Gastroesophageal sphincter (tissue), 4 donors: ENCODE measurements at regions not wholly inside any gene's neighbourhood (a gene's known extent, or its start where the extent isn't known, plus 50 kb on each side); places are given as distances from the start of the nearest gene placed in this dataset.

ENCODE experiments used
- ATAC-seq: fragments of 150-250 bp; one replicate; pipeline ENCODE4 v1.9.1; 2016; ENCODE audit warnings: mild to moderate bottlenecking, moderate library complexity
- H3K27ac ChIP-seq, 4 donors: fragments of 200-600 bp; sonication (generic) in 3 of 4; 1 replicate in 3 of 4; 2 replicates in 1 of 4; pipeline ENCODE4 v1.5.1; 2016 to 2019
- H3K27me3 ChIP-seq: fragments of 200-600 bp; sonication (generic); one replicate; pipeline ENCODE4 v1.5.1; 2019
- H3K36me3 ChIP-seq, 2 donors: fragments of 200-600 bp; sonication (generic); one replicate each; pipeline ENCODE4 v1.5.1; 2019; ENCODE audit warnings: control low read depth in 1 of 2
- H3K4me1 ChIP-seq, 3 donors: fragments of 200-600 bp; sonication (generic); 1 replicate in 2 of 3; 2 replicates in 1 of 3; pipeline ENCODE4 v1.5.1; 2016 to 2019; ENCODE audit warnings: control low read depth in 2 of 3
- H3K4me3 ChIP-seq, 2 donors: fragments of 200-600 bp; sonication (generic); one replicate each; pipeline ENCODE4 v1.5.1; 2019; ENCODE audit warnings: mild to moderate bottlenecking in 1 of 2, moderate library complexity in 1 of 2
- H3K9me3 ChIP-seq, 3 donors: fragments of 200-600 bp; sonication (generic); one replicate each; pipeline ENCODE4 v1.5.1; 2017 to 2019; ENCODE audit warnings: control low read depth in 2 of 3
- CTCF ChIP-seq, 4 experiments: fragments of 200-600 bp in 2 of 4; fragments of 450-650 bp in 2 of 4; sonication (generic) in 1 of 4; IDR thresholded peaks; one replicate each; pipeline ENCODE4 v1.5.1; 2017 to 2019; ENCODE audit warnings: antibody characterized with exemption in 4 of 4, mild to moderate bottlenecking in 2 of 4, moderate library complexity in 2 of 4
- EP300 ChIP-seq: sonication (generic); formaldehyde crosslinking; IDR thresholded peaks from one replicate; pipeline ENCODE4 v1.6.1; 2017; ENCODE audit warnings: antibody characterized with exemption, mild to moderate bottlenecking
- POLR2A ChIP-seq, 2 donors: fragments of 450-650 bp; IDR thresholded peaks; one replicate each; pipeline ENCODE4 v1.6.1; 2017; ENCODE audit warnings: antibody characterized with exemption in 2 of 2, mild to moderate bottlenecking in 2 of 2, moderate library complexity in 1 of 2
- POLR2AphosphoS5 ChIP-seq: sonication (generic); formaldehyde crosslinking; IDR thresholded peaks from one replicate; pipeline ENCODE4 v1.6.1; 2017; ENCODE audit warnings: antibody characterized with exemption
- WGBS, 2 donors: methylation state at CpG; one replicate each; pipeline ENCODE4 v1.1.5; 2018; ENCODE audit warnings: low coverage in 1 of 2; 5-methylcytosine and 5-hydroxymethylcytosine counted together

GRCh38 chr9:88043647-88044046, 69.3 kb upstream of the CDK20 start:
- 84% methylated on average over 3 of the region's 3 CpGs; no CpG with 5 or more reads in 1 of the 2 donors for WGBS, 2 donors
- H3K27ac ChIP-seq: no peak overlapping the region
- TF ChIP-seq POLR2AphosphoS5 (no peak), CTCF (IDR thresholded peaks at IDR 0.05) (no peak), POLR2A (IDR thresholded peaks at IDR 0.05) (no peak), EP300 (no peak)
- no peak for ATAC-seq
- peaks cover 0 to 25% (median 0%) of the 10 kb centered on the region in 3 donors for H3K9me3 ChIP-seq
- H3K36me3 ChIP-seq: no peaks in the 10 kb centered on the region
- H3K27me3 ChIP-seq: no peaks in the 10 kb centered on the region
- H3K4me3 ChIP-seq: no peak overlapping the region
- no peaks in the 10 kb centered on the region for H3K4me1 ChIP-seq

DNA sequence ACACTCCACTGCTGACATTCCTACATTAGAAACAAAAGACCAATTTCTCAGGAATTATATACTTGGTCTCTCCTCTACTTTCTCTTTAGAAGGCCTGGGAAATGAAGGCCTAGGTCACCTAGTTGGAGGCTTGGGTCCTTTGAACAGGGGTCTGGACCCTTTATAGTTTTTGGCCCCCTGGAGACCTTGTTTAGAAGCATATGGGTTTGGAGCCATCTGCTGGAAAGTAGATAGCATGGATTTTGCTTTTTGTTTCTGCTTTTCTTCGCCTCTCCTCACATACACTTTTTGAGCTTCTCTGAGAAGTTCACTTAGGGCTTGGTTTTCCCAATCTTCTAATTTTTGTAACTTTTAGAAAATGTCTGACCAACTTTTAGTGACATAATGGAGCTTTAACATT, 67.1 kb upstream of the CDK20 start:
- WGBS, 2 donors: 55 to 83% methylated on average over 1 of the region's 1 CpG

DNA sequence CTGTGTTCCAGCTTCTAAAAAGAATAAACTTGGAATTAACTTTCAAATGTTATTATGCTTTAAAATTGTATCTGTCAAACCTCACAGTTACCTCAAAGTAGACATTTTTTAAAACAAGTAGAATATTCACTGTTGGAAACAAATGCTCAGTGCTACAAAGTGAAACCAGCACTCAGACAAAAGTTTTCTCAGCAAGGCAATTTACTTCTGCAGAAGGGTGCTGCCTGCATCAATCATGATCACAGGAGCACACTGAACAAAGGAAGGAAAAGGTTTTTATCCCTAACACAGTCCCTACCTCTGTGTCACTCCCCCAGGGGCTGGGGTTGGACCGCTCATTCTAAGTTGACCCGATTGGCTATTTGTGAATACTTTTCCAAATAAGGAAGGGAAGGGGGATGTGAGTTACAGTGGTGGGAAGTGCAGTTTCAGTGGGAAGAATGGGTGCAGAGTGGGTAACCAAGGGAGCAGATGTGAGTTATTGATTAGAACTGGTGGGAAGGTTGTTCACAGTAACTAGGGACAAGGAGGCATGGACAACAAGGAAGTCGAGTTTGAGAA, 63.0 kb upstream of the CDK20 start:
- Histone ChIP-seq H3K36me3 (no peaks in the 10 kb centered on the region), H3K4me3 (no peak overlapping the region), H3K4me1 (no peaks in the 10 kb centered on the region), H3K27me3 (no peaks in the 10 kb centered on the region), H3K27ac (no peak overlapping the region), H3K9me3 (peaks cover 0 to 34% (median 2%) of the 10 kb centered on the region in 3 donors)
- ATAC-seq: no peak
- TF ChIP-seq CTCF (IDR thresholded peaks at IDR 0.05): no peak
- 88 to 100% methylated on average over 1 to 3 of the region's 3 CpGs for WGBS, 2 donors

More for the DNA sequence above, 67.1 kb upstream of the CDK20 start:
- TF ChIP-seq EP300 (no peak), CTCF (IDR thresholded peaks at IDR 0.05) (peak in 1 of 4 experiments; percentile 38)
- H3K4me1 ChIP-seq: no peaks in the 10 kb centered on the region
- H3K27ac ChIP-seq: no peak overlapping the region
- no peaks in the 10 kb centered on the region for H3K36me3 ChIP-seq
- no peaks in the 10 kb centered on the region for H3K27me3 ChIP-seq
- no peak for ATAC-seq
- no peak overlapping the region for H3K4me3 ChIP-seq
- peaks cover 0 to 47% (median 2%) of the 10 kb centered on the region in 3 donors for H3K9me3 ChIP-seq

DNA sequence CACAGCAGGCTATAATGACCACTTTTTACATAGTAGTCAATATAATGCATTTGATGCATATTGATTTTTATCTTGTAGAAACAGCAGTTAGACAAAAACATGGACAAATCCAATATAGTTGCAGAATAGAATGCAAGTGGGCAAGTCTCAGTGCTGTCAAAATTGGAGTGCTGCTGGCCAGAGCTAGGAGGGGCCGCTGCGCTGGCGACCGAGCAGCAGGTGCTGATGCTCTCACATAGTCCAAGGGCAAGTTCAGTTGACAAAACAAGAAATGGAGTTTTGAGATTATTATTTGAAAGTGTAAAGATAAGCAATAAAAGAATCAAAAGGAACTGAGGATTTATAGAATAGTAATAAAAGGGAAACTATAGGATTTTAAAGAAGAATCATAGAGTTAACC, 60.6 kb upstream of the CDK20 start:
- H3K36me3 ChIP-seq: no peaks in the 10 kb centered on the region
- H3K4me3 ChIP-seq: no peak overlapping the region
- TF ChIP-seq POLR2A (IDR thresholded peaks at IDR 0.05): no peak
- TF ChIP-seq EP300: no peak
- no peak for TF ChIP-seq CTCF (IDR thresholded peaks at IDR 0.05)
- no peak for TF ChIP-seq POLR2AphosphoS5
- 89 to 97% methylated on average over 4 of the region's 4 CpGs for WGBS, 2 donors
- no peaks in the 10 kb centered on the region for H3K4me1 ChIP-seq
- ATAC-seq: no peak
- H3K27me3 ChIP-seq: no peaks in the 10 kb centered on the region
- H3K9me3 ChIP-seq: peaks cover 0 to 34% (median 2%) of the 10 kb centered on the region in 3 donors
- H3K27ac ChIP-seq: no peak overlapping the region

DNA sequence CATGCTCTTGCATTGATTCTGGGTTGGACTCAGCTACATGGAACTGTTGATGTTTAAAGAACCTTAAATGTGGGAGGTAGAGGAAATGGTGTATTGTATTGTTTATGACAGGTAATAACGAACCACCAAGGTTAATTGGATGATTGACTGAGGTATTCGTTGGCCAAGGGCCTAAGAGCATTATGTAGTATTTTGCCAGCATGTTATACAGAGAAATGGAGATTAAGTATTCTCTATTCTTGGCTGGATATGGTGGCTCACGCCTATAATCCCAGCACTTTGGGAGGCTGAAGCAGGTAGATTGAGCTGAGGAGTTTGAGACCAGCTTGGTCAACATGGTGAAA, 59.0 kb upstream of the CDK20 start:
- whole genome bisulfite sequencing, 2 donors: 61 to 70% methylated on average over 2 to 3 of the region's 3 CpGs
- no peak for ATAC-seq

More for the DNA sequence above, 59.0 kb upstream of the CDK20 start:
- H3K27me3 ChIP-seq: no peaks in the 10 kb centered on the region
- no peak overlapping the region for H3K27ac ChIP-seq
- no peak overlapping the region for H3K4me3 ChIP-seq
- TF ChIP-seq CTCF (IDR thresholded peaks at IDR 0.05) (no peak), POLR2A (IDR thresholded peaks at IDR 0.05) (no peak), POLR2AphosphoS5 (no peak), EP300 (no peak)
- H3K9me3 ChIP-seq: peaks cover 0 to 26% (median 2%) of the 10 kb centered on the region in 3 donors
- no peaks in the 10 kb centered on the region for H3K4me1 ChIP-seq
- H3K36me3 ChIP-seq: no peaks in the 10 kb centered on the region
